ENCODE measurements at regions not wholly inside any gene's neighbourhood (a gene's known extent, or its start where the extent isn't known, plus 50 kb on each side); places are given as distances from the start of the nearest gene placed in this dataset.

DNA sequence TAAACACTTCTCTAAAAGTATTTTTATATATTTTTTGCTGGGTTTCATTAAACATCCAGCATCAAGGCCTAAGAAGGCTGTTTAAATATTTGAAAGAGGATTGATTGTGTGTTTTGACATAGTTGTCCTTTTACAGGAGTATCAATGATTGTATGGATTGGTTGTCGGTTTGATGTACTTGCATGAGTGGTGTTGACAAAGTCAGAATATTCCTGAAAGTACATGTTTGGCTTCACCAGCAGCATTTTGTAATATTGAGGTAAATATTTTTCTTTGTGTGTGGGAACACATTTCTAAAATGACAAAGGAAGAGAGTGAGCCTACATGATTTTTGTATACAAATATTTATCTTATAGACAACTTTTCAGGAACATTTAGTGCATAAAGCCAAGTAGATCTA lies 269.7 kb downstream of the PTBP2 start:
- no peak for TF ChIP-seq EZH2phosphoT487 (IDR thresholded peaks at IDR 0.05; ENCODE audit: borderline replicate concordance)
- TF ChIP-seq SIN3A (IDR thresholded peaks at IDR 0.05; ENCODE audit: low read depth): no peak
- no peak for TF ChIP-seq REST (IDR thresholded peaks at IDR 0.05; ENCODE audit: low read depth)
- no peak for TF ChIP-seq ZNF274 (IDR thresholded peaks at IDR 0.05; ENCODE audit: low read depth, low read length)
- no peak for TF ChIP-seq ELF1 (IDR thresholded peaks at IDR 0.05; ENCODE audit: borderline replicate concordance, low read depth)
- TF ChIP-seq POLR2AphosphoS5 (IDR thresholded peaks at IDR 0.05; ENCODE audit: low read depth, low read length): no peak
- TF ChIP-seq RAD21 (IDR thresholded peaks at IDR 0.05; ENCODE audit: low read depth): no peak
- TF ChIP-seq YY1 (IDR thresholded peaks at IDR 0.05; ENCODE audit: extremely low read depth, insufficient replicate concordance, low read depth, low read length): no peak
- no peak for ATAC-seq
- H3K27ac ChIP-seq (ENCODE audit: low read depth, low read length): no peak overlapping the region
- H3K36me3 ChIP-seq (ENCODE audit: control insufficient read depth in 1 of 2, insufficient read depth in 2 of 2, low read length in 2 of 2): no peaks in the 10 kb centered on the region
- no peaks in the 10 kb centered on the region for H3K27me3 ChIP-seq (ENCODE audit: insufficient read depth, low read length)
- H3K4me2 ChIP-seq (ENCODE audit: low read length): no peak overlapping the region
- no peak overlapping the region for H3K4me3 ChIP-seq (replicated peaks in 1 of 2; ENCODE audit: low read depth in 1 of 2, low read length in 2 of 2)
- intact Hi-C loops (cut with micrococcal nuclease): no loop called here
- BruUV-seq (replicated peaks): no TSS peak
- H3K9ac ChIP-seq (ENCODE audit: low read length): no peak overlapping the region
- RAD21 ChIA-PET (ENCODE audit: low non-redundant PET in 1 of 2, low total read pairs in 2 of 2, uncharacterized antibody in 2 of 2, unreplicated experiment in 2 of 2): no interaction called here
- H3K9me2 ChIP-seq (ENCODE audit: insufficient read depth): no peaks in the 10 kb centered on the region
- H3K4me1 ChIP-seq (ENCODE audit: control insufficient read depth in 1 of 2, insufficient read depth in 2 of 2, low read length in 2 of 2): no peaks in the 10 kb centered on the region
- H2AFZ ChIP-seq (ENCODE audit: low read depth, low read length, poor library complexity, severe bottlenecking): no peak overlapping the region
- H4K20me1 ChIP-seq (ENCODE audit: insufficient read depth): no peaks in the 10 kb centered on the region
- POLR2A ChIA-PET: no interaction called here
- CTCF ChIA-PET: no interaction called here
- H3K79me2 ChIP-seq (ENCODE audit: insufficient read depth, low read length): no peaks in the 10 kb centered on the region
- no peaks in the 10 kb centered on the region for H3K9me3 ChIP-seq (ENCODE audit: control insufficient read depth in 1 of 2, insufficient read depth in 1 of 2, low read depth in 1 of 2, low read length in 2 of 2)
- DNase-seq (ENCODE audit: low read depth, low spot score): no peak

Data from HCT116 (cell line).